Upper lobe of left lung (tissue), 6 donors: ENCODE measurements at regions not wholly inside any gene's neighbourhood (a gene's known extent, or its start where the extent isn't known, plus 50 kb on each side); places are given as distances from the start of the nearest gene placed in this dataset.

Experiments
- ATAC-seq, 2 donors: fragments of 200-7000 bp; cut with Tn5 transposase; one replicate each; pipeline ENCODE4 v1.9.1; 2022; ENCODE audit warnings: mild to moderate bottlenecking in 2 of 2, moderate library complexity in 2 of 2; ENCODE audit not compliant: low FRiP score in 2 of 2
- DNase-seq, 2 donors: peaks; one replicate each; pipeline ENCODE4 v3.0.0-alpha.2; 2019 to 2020
- H3K27ac ChIP-seq, 4 donors: fragments of 200-600 bp; sonication (generic); one replicate each; pipeline ENCODE4 v1.5.1; 2016 to 2019
- H3K27me3 ChIP-seq, 4 donors: fragments of 200-600 bp; sonication (generic); one replicate each; pipeline ENCODE4 v1.5.1; 2017 to 2019
- H3K36me3 ChIP-seq, 4 donors: fragments of 200-600 bp; sonication (generic); one replicate each; pipeline ENCODE4 v1.5.1; 2016 to 2019
- H3K4me1 ChIP-seq, 4 donors: fragments of 200-600 bp; sonication (generic); one replicate each; pipeline ENCODE4 v1.5.1; 2018 to 2019
- H3K4me3 ChIP-seq, 4 donors: fragments of 200-600 bp; sonication (generic); one replicate each; pipeline ENCODE4 v1.5.1; 2017 to 2019; ENCODE audit warnings: mild to moderate bottlenecking in 2 of 4, moderate library complexity in 1 of 4
- H3K9me3 ChIP-seq, 4 donors: fragments of 200-600 bp; sonication (generic); one replicate each; pipeline ENCODE4 v1.5.1; 2018 to 2019
- EP300 ChIP-seq, 4 donors: sonication (generic); formaldehyde crosslinking; IDR thresholded peaks; one replicate each; pipeline ENCODE4 v1.5.1; 2017; ENCODE audit warnings: antibody characterized with exemption in 4 of 4, control low read depth in 2 of 4
- POLR2A ChIP-seq, 4 donors: fragments of 450-650 bp; IDR thresholded peaks; one replicate each; pipeline ENCODE4 v1.5.1; 2016 to 2017; ENCODE audit warnings: antibody characterized with exemption in 4 of 4, mild to moderate bottlenecking in 2 of 4
- POLR2AphosphoS5 ChIP-seq, 2 donors: sonication (generic); formaldehyde crosslinking; IDR thresholded peaks; one replicate each; pipeline ENCODE4 v1.5.1; 2017; ENCODE audit warnings: antibody characterized with exemption in 2 of 2
- WGBS, 2 donors: methylation state at CpG; one replicate each; pipeline ENCODE4 v1.1.5; 2017 to 2018; 5-methylcytosine and 5-hydroxymethylcytosine counted together
- TF ChIP-seq, protein P1 (sequence below), 6 experiments: fragments of 450-650 bp in 4 of 6; fragments of 200-600 bp in 2 of 6; sonication (generic) in 2 of 6; IDR thresholded peaks; one replicate each; pipeline ENCODE4 v1.5.1; 2016 to 2019; ENCODE audit warnings: antibody characterized with exemption in 6 of 6
- donor health status: DM: no; HTN: no; CAD: no; lungs with moderate emphysema.
- donor health status: DM: no; HTN: yes; CAD: no; lungs with severe emphysema.

DNA sequence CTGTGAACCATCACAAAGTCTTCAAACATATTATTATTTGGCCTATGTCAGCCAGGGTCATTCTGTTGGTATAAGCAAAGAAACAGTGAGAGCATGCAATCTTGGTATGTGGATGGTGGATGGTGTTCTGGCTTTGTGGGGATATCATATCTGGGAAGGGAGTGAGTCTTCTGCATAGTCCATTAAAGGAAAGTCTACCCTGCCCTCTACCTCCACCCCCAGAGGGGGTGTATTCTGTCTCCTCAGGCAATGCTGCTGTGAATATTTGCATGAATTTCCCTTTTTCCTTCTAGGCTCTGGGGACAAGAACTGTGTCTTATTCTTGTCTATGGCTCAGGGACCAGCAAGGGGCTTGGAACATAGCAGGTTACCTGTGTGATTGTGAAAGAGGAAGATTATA lies 495.8 kb downstream of the PDCD6IP start:
- H3K36me3 ChIP-seq: no peaks in the 10 kb centered on the region

GRCh38 chr3:34296796-34297195 lies 498.4 kb downstream of the PDCD6IP start:
- Histone ChIP-seq H3K9me3 (no peaks in the 10 kb centered on the region), H3K27me3 (no peaks in the 10 kb centered on the region), H3K36me3 (no peaks in the 10 kb centered on the region), H3K4me1 (no peaks in the 10 kb centered on the region), H3K27ac (no peak overlapping the region), H3K4me3 (no peak overlapping the region)
- TF ChIP-seq POLR2A (IDR thresholded peaks at IDR 0.05) (no peak), EP300 (IDR thresholded peaks at IDR 0.05) (no peak), POLR2AphosphoS5 (IDR thresholded peaks at IDR 0.05) (no peak)
- TF ChIP-seq, protein P1, sequence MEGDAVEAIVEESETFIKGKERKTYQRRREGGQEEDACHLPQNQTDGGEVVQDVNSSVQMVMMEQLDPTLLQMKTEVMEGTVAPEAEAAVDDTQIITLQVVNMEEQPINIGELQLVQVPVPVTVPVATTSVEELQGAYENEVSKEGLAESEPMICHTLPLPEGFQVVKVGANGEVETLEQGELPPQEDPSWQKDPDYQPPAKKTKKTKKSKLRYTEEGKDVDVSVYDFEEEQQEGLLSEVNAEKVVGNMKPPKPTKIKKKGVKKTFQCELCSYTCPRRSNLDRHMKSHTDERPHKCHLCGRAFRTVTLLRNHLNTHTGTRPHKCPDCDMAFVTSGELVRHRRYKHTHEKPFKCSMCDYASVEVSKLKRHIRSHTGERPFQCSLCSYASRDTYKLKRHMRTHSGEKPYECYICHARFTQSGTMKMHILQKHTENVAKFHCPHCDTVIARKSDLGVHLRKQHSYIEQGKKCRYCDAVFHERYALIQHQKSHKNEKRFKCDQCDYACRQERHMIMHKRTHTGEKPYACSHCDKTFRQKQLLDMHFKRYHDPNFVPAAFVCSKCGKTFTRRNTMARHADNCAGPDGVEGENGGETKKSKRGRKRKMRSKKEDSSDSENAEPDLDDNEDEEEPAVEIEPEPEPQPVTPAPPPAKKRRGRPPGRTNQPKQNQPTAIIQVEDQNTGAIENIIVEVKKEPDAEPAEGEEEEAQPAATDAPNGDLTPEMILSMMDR (IDR thresholded peaks at IDR 0.05): no peak
- no peak for DNase-seq
- WGBS, 2 donors: 62 to 82% methylated on average over 4 of the region's 4 CpGs
- ATAC-seq: no peak

More for the DNA sequence above, 495.8 kb downstream of the PDCD6IP start:
- Histone ChIP-seq H3K9me3 (no peaks in the 10 kb centered on the region), H3K4me3 (no peak overlapping the region), H3K4me1 (no peaks in the 10 kb centered on the region), H3K27me3 (no peaks in the 10 kb centered on the region), H3K27ac (no peak overlapping the region)
- DNase-seq (no peak), ATAC-seq (no peak)
- TF ChIP-seq, protein P1 (IDR thresholded peaks at IDR 0.05): no peak
- TF ChIP-seq POLR2A (IDR thresholded peaks at IDR 0.05): no peak
- TF ChIP-seq EP300 (IDR thresholded peaks at IDR 0.05): no peak
- TF ChIP-seq POLR2AphosphoS5 (IDR thresholded peaks at IDR 0.05): no peak

- Histone ChIP-seq H3K4me3 (no peak overlapping the region), H3K36me3 (no peaks in the 10 kb centered on the region), H3K27me3 (no peaks in the 10 kb centered on the region), H3K27ac (no peak overlapping the region), H3K4me1 (no peaks in the 10 kb centered on the region), H3K9me3 (no peaks in the 10 kb centered on the region)
- WGBS, 2 donors: 85% methylated on average over 2 of the region's 2 CpGs
- ATAC-seq: no peak
- TF ChIP-seq POLR2AphosphoS5 (IDR thresholded peaks at IDR 0.05) (no peak), EP300 (IDR thresholded peaks at IDR 0.05) (no peak), POLR2A (IDR thresholded peaks at IDR 0.05) (no peak)
- TF ChIP-seq, protein P1 (IDR thresholded peaks at IDR 0.05): no peak
- DNase-seq: no peak
Observed at GRCh38 chr3:34298653-34299052, 500.2 kb downstream of the PDCD6IP start.

DNA sequence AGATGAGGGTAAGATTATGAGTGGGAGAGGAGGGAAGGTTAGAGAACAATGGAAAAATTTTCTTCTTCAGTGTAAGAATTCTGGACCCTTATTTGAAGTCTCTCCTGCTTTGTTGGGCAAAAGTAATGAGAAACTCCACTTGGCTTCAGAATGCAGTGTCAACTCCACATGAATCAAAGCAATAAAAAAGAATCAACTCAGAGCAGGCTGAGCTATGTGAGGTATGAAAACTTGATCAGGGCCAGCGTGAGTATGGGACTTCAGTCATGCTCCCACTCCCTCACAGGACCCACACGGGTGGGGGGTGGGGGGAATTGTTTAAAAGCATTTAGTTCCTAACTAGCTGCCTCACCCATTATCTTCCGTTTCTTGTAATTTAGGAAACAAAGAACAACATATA lies 502.2 kb downstream of the PDCD6IP start:
- Histone ChIP-seq H3K9me3 (no peaks in the 10 kb centered on the region), H3K36me3 (no peaks in the 10 kb centered on the region), H3K27me3 (no peaks in the 10 kb centered on the region), H3K4me1 (no peaks in the 10 kb centered on the region), H3K4me3 (no peak overlapping the region), H3K27ac (no peak overlapping the region)
- TF ChIP-seq POLR2A (IDR thresholded peaks at IDR 0.05) (no peak), POLR2AphosphoS5 (IDR thresholded peaks at IDR 0.05) (no peak), EP300 (IDR thresholded peaks at IDR 0.05) (no peak)
- TF ChIP-seq, protein P1 (IDR thresholded peaks at IDR 0.05): no peak
- DNase-seq (no peak), ATAC-seq (no peak)
- 44 to 49% methylated on average over 3 of the region's 3 CpGs for WGBS, 2 donors

GRCh38 chr3:34301313-34301712 lies 502.9 kb downstream of the PDCD6IP start:
- TF ChIP-seq POLR2A (IDR thresholded peaks at IDR 0.05): no peak
- no peak for TF ChIP-seq POLR2AphosphoS5 (IDR thresholded peaks at IDR 0.05)
- TF ChIP-seq, protein P1 (IDR thresholded peaks at IDR 0.05): no peak
- TF ChIP-seq EP300 (IDR thresholded peaks at IDR 0.05): no peak
- no peak for DNase-seq
- Histone ChIP-seq H3K36me3 (no peaks in the 10 kb centered on the region), H3K9me3 (no peaks in the 10 kb centered on the region), H3K27ac (no peak overlapping the region), H3K4me3 (no peak overlapping the region), H3K27me3 (no peaks in the 10 kb centered on the region), H3K4me1 (no peaks in the 10 kb centered on the region)
- 80 to 89% methylated on average over 2 of the region's 2 CpGs for WGBS, 2 donors
- ATAC-seq: no peak
